A673 (cell line): ENCODE measurements at regions not wholly inside any gene's neighbourhood (a gene's known extent, or its start where the extent isn't known, plus 50 kb on each side); places are given as distances from the start of the nearest gene placed in this dataset.

Experiments
- BruUV-seq: library from RNA; stranded (reverse); fragments of 400-500 nt; replicated peaks from 2 replicates; lab custom pipeline; 2021; lab: Mats Ljungman, UMichigan
- CTCF ChIA-PET: fragments of 300-600 bp; sonication (Branson Sonifier 250); formaldehyde crosslinking; loops from one replicate; lab custom pipeline; 2022; ENCODE audit warnings: antibody characterized with exemption; lab: Charles Lee
- POLR2A ChIA-PET: fragments of 300-600 bp; sonication (Branson Sonifier 250); formaldehyde crosslinking; loops from one replicate; lab custom pipeline; 2022; ENCODE audit warnings: antibody characterized with exemption; ENCODE audit not compliant: low non-redundant PET; lab: Charles Lee
- DNase-seq: peaks from one replicate; pipeline ENCODE4 v3.0.0-alpha.2; 2015; ENCODE audit warnings: low spot score
- H3K27ac ChIP-seq: fragments of 200-600 bp; sonication (generic); 2 replicates; pipeline ENCODE4 v1.5.1; 2016; ENCODE audit warnings: mixed run types, low read depth, mild to moderate bottlenecking, mixed read lengths, antibody characterized with exemption, low read length; ENCODE audit not compliant: poor library complexity, severe bottlenecking
- H3K27me3 ChIP-seq: fragments of 200-600 bp; sonication (generic); replicated peaks from 2 replicates; pipeline ENCODE4 v1.6.1; 2017; ENCODE audit warnings: mixed run types, low read depth, mild to moderate bottlenecking, mixed read lengths, antibody characterized with exemption, low read length; ENCODE audit not compliant: insufficient read depth, poor library complexity
- H3K36me3 ChIP-seq: fragments of 200-600 bp; sonication (generic); 2 replicates; pipeline ENCODE4 v1.6.1; 2016; ENCODE audit warnings: mixed run types, mild to moderate bottlenecking, mixed read lengths, antibody characterized with exemption, low read length; ENCODE audit not compliant: insufficient read depth, poor library complexity, severe bottlenecking
- H3K4me1 ChIP-seq: fragments of 200-600 bp; sonication (generic); 2 replicates; pipeline ENCODE4 v1.6.1; 2017; ENCODE audit warnings: mixed run types, mild to moderate bottlenecking, mixed read lengths, antibody characterized with exemption, low read length; ENCODE audit not compliant: insufficient read depth, poor library complexity, severe bottlenecking
- H3K4me3 ChIP-seq: fragments of 200-600 bp; sonication (generic); 2 replicates; pipeline ENCODE4 v1.5.1; 2016; ENCODE audit warnings: low read depth, mixed run types, mild to moderate bottlenecking, mixed read lengths, low read length; ENCODE audit not compliant: poor library complexity, severe bottlenecking
- H3K9me3 ChIP-seq: fragments of 200-600 bp; sonication (generic); 2 replicates; pipeline ENCODE4 v1.6.1; 2016; ENCODE audit warnings: mixed run types, low read depth, mild to moderate bottlenecking, mixed read lengths, antibody characterized with exemption, low read length; ENCODE audit not compliant: poor library complexity, severe bottlenecking
- EZH2 ChIP-seq: fragments of 200-600 bp; sonication (generic); IDR thresholded peaks from 2 replicates; pipeline ENCODE4 v1.6.1; 2017; ENCODE audit warnings: borderline replicate concordance, low read depth, mild to moderate bottlenecking, mixed read lengths, antibody characterized with exemption, low read length; ENCODE audit not compliant: poor library complexity, severe bottlenecking
- intact Hi-C: fragments of 100-400 bp; cut with micrococcal nuclease; formaldehyde crosslinking; loops from one replicate; pipeline ENCODE4 v1.10.0; 2022; ENCODE audit not compliant: unreplicated experiment
- TF ChIP-seq, protein P1 (sequence below): fragments of 300-800, 200-600 bp; sonication (generic); conservative IDR thresholded peaks from 2 replicates; pipeline ENCODE4 v1.5.1; 2017; ENCODE audit warnings: low read depth, mild to moderate bottlenecking, antibody characterized with exemption, low read length, moderate library complexity, mixed read lengths

DNA sequence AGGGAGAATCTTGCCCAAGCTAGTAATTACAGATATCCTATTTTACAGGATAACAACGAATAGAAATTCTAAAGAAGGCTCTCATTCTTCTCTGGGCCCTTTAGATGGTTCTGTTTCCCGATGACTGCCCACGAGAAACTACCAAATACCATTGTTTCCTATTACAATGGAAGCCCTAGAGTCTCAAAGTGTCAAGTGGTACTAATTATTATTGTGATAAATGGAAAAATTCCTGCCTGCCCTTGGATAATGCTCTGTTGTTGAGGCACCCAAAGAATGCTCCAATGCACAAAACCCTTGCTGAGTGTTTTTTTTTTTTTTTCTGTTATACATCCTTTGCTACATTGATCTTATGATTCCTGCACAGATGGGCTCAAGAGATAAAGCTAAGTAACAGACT is 504.5 kb downstream of the XPNPEP1 start:
- H3K27ac ChIP-seq, result peak overlapping the region; percentile 80
- peak; percentile 43 for DNase-seq
- no peak overlapping the region for H3K4me3 ChIP-seq

DNA sequence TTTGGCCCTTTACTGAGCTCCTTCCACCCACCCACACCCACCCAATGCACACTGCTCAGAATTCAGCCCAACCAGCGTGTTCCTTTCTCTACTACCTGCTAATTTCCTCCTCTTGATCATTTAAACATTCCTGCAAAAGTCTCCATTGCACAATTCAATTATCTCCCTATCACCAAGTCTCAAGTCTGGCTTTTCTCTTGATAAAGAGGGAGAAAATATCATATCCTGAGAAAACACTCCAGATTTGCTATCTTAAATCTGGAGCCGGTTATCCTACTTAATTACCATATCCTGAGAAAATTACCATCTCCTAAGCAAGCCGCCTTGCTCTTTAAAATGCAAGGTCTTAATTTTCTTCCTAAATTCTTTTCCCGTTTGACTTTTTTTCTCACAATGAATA is 505.5 kb downstream of the XPNPEP1 start:
- Histone ChIP-seq H3K27me3 (no peaks in the 10 kb centered on the region), H3K36me3 (no peaks in the 10 kb centered on the region), H3K9me3 (no peaks in the 10 kb centered on the region), H3K4me3 (no peak overlapping the region), H3K4me1 (peaks cover 42% of the 10 kb centered on the region), H3K27ac (peak overlapping the region; percentile 80)
- CTCF ChIA-PET, result no interaction called here
- DNase-seq, result no peak
- BruUV-seq, result no TSS peak
- intact Hi-C loops, result no loop called here
- POLR2A ChIA-PET, result no interaction called here
- TF ChIP-seq EZH2, result no peak
- TF ChIP-seq, protein P1, sequence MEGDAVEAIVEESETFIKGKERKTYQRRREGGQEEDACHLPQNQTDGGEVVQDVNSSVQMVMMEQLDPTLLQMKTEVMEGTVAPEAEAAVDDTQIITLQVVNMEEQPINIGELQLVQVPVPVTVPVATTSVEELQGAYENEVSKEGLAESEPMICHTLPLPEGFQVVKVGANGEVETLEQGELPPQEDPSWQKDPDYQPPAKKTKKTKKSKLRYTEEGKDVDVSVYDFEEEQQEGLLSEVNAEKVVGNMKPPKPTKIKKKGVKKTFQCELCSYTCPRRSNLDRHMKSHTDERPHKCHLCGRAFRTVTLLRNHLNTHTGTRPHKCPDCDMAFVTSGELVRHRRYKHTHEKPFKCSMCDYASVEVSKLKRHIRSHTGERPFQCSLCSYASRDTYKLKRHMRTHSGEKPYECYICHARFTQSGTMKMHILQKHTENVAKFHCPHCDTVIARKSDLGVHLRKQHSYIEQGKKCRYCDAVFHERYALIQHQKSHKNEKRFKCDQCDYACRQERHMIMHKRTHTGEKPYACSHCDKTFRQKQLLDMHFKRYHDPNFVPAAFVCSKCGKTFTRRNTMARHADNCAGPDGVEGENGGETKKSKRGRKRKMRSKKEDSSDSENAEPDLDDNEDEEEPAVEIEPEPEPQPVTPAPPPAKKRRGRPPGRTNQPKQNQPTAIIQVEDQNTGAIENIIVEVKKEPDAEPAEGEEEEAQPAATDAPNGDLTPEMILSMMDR, result no peak

More for the DNA sequence above, 504.5 kb downstream of the XPNPEP1 start:
- no TSS peak for BruUV-seq
- H3K4me1 ChIP-seq, result peaks cover 52% of the 10 kb centered on the region
- no peaks in the 10 kb centered on the region for H3K27me3 ChIP-seq
- CTCF ChIA-PET, result no interaction called here
- no peaks in the 10 kb centered on the region for H3K36me3 ChIP-seq
- H3K9me3 ChIP-seq, result no peaks in the 10 kb centered on the region
- POLR2A ChIA-PET, result no interaction called here
- intact Hi-C loops, result no loop called here
- TF ChIP-seq EZH2, result no peak
- TF ChIP-seq, protein P1, result no peak

DNA sequence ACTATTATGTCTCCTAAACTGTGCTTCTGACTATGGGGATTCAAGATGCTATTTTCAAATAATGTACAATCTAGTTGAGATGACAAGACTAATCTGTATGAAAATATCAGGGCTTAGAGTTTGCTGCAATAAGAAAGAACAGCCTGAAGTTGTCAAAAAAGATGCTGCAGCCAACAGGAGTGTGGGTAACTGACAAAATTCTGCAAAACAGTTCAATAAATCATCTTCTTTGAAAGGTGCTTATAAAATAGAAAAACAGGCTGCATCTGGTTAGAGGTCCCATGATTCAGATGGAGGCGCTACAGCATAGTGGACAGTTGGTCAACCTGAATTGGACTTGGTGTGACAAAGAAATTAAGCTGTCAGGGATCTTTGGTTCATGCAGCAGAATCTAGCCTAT is 511.0 kb downstream of the XPNPEP1 start:
- intact Hi-C loops, result no loop called here
- Histone ChIP-seq H3K9me3 (no peaks in the 10 kb centered on the region), H3K27me3 (no peaks in the 10 kb centered on the region), H3K36me3 (no peaks in the 10 kb centered on the region), H3K4me1 (peaks cover 5% of the 10 kb centered on the region), H3K4me3 (no peak overlapping the region), H3K27ac (no peak overlapping the region)
- DNase-seq, result no peak
- no TSS peak for BruUV-seq
- no peak for TF ChIP-seq EZH2
- TF ChIP-seq, protein P1, result no peak
- CTCF ChIA-PET, result no interaction called here
- POLR2A ChIA-PET, result no interaction called here
